ENCODE measurements at regions not wholly inside any gene's neighbourhood (a gene's known extent, or its start where the extent isn't known, plus 50 kb on each side); places are given as distances from the start of the nearest gene placed in this dataset.
"Not testable (repeated sequence)": the region's sequence is repeated elsewhere in the genome, so short reads cannot be mapped to it uniquely, and the experiment has no call there.

GRCh38 chr9:21533597-21533996, 51.5 kb upstream of the IFNE start:
- no peak for DNase-seq (ENCODE audit: low read depth in 3 of 3)

GRCh38 chr9:21535396-21535795, 53.3 kb upstream of the IFNE start:
- DNase-seq (ENCODE audit: low read depth in 3 of 3) = no peak

GRCh38 chr9:21542787-21543186, 60.7 kb upstream of the IFNE start:
- DNase-seq (ENCODE audit: low read depth in 3 of 3) = no peak

- DNase-seq (ENCODE audit: low read depth in 3 of 3) = no peak
Measured at GRCh38 chr9:21543187-21543586, 61.1 kb upstream of the IFNE start.

- DNase-seq (ENCODE audit: low read depth in 3 of 3) = not testable (repeated sequence)
Measured at GRCh38 chr9:21543816-21544215, 61.7 kb upstream of the IFNE start.

- no peak for DNase-seq (ENCODE audit: low read depth in 3 of 3)
Measured at GRCh38 chr9:21546949-21547348, 64.8 kb upstream of the IFNE start.

- no peak for DNase-seq (ENCODE audit: low read depth in 3 of 3)
Measured at GRCh38 chr9:21549251-21549765, 67.2 kb upstream of the IFNE start.

- no peak for DNase-seq (ENCODE audit: low read depth in 3 of 3)
Measured at GRCh38 chr9:21549890-21550289, 67.8 kb upstream of the IFNE start.

- no peak for DNase-seq (ENCODE audit: low read depth in 3 of 3)
Measured at GRCh38 chr9:21550392-21550791, 68.3 kb upstream of the IFNE start.

GRCh38 chr9:21551401-21551800, 69.3 kb upstream of the IFNE start:
- no peak for DNase-seq (ENCODE audit: low read depth in 3 of 3)

GRCh38 chr9:21552244-21553170, 70.4 kb upstream of the IFNE start:
- DNase-seq (ENCODE audit: low read depth in 3 of 3) = no peak

- no peak for DNase-seq (ENCODE audit: low read depth in 3 of 3)
Measured at GRCh38 chr9:21553441-21553840, 71.3 kb upstream of the IFNE start.

- no peak for DNase-seq (ENCODE audit: low read depth in 3 of 3)
Measured at GRCh38 chr9:21554813-21555212, 72.7 kb upstream of the IFNE start.

- no peak for DNase-seq (ENCODE audit: low read depth in 3 of 3)
Measured at GRCh38 chr9:21555911-21556310, 73.8 kb upstream of the IFNE start.

GRCh38 chr9:21556581-21557427, 74.7 kb upstream of the IFNE start:
- no peak for DNase-seq (ENCODE audit: low read depth in 3 of 3)

- no peak for DNase-seq (ENCODE audit: low read depth in 3 of 3)
Measured at GRCh38 chr9:21557428-21557768, 75.3 kb upstream of the IFNE start.

GRCh38 chr9:21558079-21558478, 76.0 kb upstream of the IFNE start:
- DNase-seq (ENCODE audit: low read depth in 3 of 3) = no peak

GRCh38 chr9:21558615-21559401, 76.7 kb upstream of the IFNE start:
- DNase-seq (ENCODE audit: low read depth in 3 of 3) = no peak

GRCh38 chr9:21559402-21560280, 77.5 kb upstream of the IFNE start:
- peak; percentile 27 to 39 (median 33) for DNase-seq (ENCODE audit: low read depth in 3 of 3)

- no peak for DNase-seq (ENCODE audit: low read depth in 3 of 3)
Measured at GRCh38 chr9:21560281-21560745, 78.2 kb upstream of the IFNE start.

- no peak for DNase-seq (ENCODE audit: low read depth in 3 of 3)
Measured at GRCh38 chr9:21561502-21561901, 79.4 kb upstream of the IFNE start.
